Smooth muscle cell (in vitro differentiated cells): ENCODE measurements at regions not wholly inside any gene's neighbourhood (a gene's known extent, or its start where the extent isn't known, plus 50 kb on each side); places are given as distances from the start of the nearest gene placed in this dataset.

Experiments
- DNase-seq: peaks from one replicate; lab custom pipeline; 2025; ENCODE audit not compliant: unreplicated experiment; lab: John Stamatoyannopoulos, UW
- H2AFZ ChIP-seq: fragments of 200-600 bp; sonication (generic); 2 replicates; pipeline ENCODE4 v1.6.0; 2016; ENCODE audit warnings: antibody characterized with exemption, low read depth, mild to moderate bottlenecking
- H3F3A ChIP-seq: fragments of 200-600 bp; sonication (generic); 2 replicates; pipeline ENCODE4 v1.6.0; 2017; ENCODE audit warnings: antibody characterized with exemption, low read depth
- H3K27ac ChIP-seq: fragments of 200-600 bp; sonication (generic); 2 replicates; pipeline ENCODE4 v1.5.1; 2016; ENCODE audit warnings: low read depth, mild to moderate bottlenecking
- H3K27me3 ChIP-seq: fragments of 200-600 bp; sonication (generic); 2 replicates; pipeline ENCODE4 v1.6.1; 2016; ENCODE audit warnings: low read depth, mild to moderate bottlenecking
- H3K36me3 ChIP-seq: fragments of 200-600 bp; sonication (generic); 2 replicates; pipeline ENCODE4 v1.5.1; 2016; ENCODE audit warnings: low read depth
- H3K4me1 ChIP-seq: fragments of 200-600 bp; sonication (generic); 2 replicates; pipeline ENCODE4 v1.5.1; 2016; ENCODE audit warnings: low read depth
- H3K4me2 ChIP-seq: fragments of 200-600 bp; sonication (generic); 2 replicates; pipeline ENCODE4 v1.6.0; 2016; ENCODE audit warnings: mild to moderate bottlenecking
- H3K4me3 ChIP-seq: fragments of 200-600 bp; sonication (generic); 2 replicates; pipeline ENCODE4 v1.5.1; 2016; ENCODE audit warnings: mild to moderate bottlenecking
- H3K79me2 ChIP-seq: fragments of 200-600 bp; sonication (generic); 2 replicates; pipeline ENCODE4 v1.6.0; 2016; ENCODE audit warnings: low read depth, mild to moderate bottlenecking
- H3K9ac ChIP-seq: fragments of 200-600 bp; sonication (generic); 2 replicates; pipeline ENCODE4 v1.6.0; 2016; ENCODE audit warnings: low read depth
- H3K9me3 ChIP-seq: fragments of 200-600 bp; sonication (generic); replicated peaks from 2 replicates; pipeline ENCODE4 v1.5.1; 2016; ENCODE audit warnings: low read depth
- H4K20me1 ChIP-seq: fragments of 200-600 bp; sonication (generic); 2 replicates; pipeline ENCODE4 v1.6.0; 2016; ENCODE audit warnings: low read depth
- WGBS: methylation state at CpG from one replicate; pipeline ENCODE4 v1.1.7; 2016; ENCODE audit warnings: low lambda C conversion rate; 5-methylcytosine and 5-hydroxymethylcytosine counted together
- TF ChIP-seq, protein P1 (sequence below): fragments of 200-600 bp; sonication (generic); IDR thresholded peaks from 2 replicates; pipeline ENCODE4 v1.5.1; 2017; ENCODE audit warnings: borderline replicate concordance, mild to moderate bottlenecking, antibody characterized with exemption; ENCODE audit not compliant: insufficient read depth, poor library complexity, severe bottlenecking

DNA sequence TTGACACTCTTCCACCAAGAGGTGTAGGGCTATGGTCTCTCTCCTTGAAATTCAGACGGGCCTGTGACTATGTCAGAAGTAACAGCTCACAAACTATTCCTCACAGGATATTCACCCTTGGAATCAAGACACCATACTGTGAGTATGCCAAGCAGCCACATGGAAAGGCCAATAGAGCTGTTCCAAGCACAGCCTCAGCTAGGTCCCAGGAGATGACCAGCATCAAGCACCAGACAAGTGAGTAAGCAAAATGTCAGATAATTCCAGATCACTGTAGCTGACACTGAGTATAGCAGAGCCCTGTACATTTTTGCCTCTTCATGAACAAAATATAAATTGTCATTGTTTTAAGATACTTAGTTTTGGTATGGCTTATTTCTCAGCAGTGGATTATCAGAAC lies 88.1 kb upstream of the KCND2 start:
- Histone ChIP-seq H3K4me1 (no peaks in the 10 kb centered on the region), H4K20me1 (no peaks in the 10 kb centered on the region), H3K4me3 (no peak overlapping the region), H3K4me2 (no peak overlapping the region), H3K27ac (no peak overlapping the region), H3K79me2 (no peaks in the 10 kb centered on the region), H2AFZ (no peak overlapping the region), H3K9me3 (no peaks in the 10 kb centered on the region), H3F3A (no peaks in the 10 kb centered on the region), H3K27me3 (no peaks in the 10 kb centered on the region), H3K9ac (no peak overlapping the region), H3K36me3 (no peaks in the 10 kb centered on the region)
- TF ChIP-seq, protein P1, sequence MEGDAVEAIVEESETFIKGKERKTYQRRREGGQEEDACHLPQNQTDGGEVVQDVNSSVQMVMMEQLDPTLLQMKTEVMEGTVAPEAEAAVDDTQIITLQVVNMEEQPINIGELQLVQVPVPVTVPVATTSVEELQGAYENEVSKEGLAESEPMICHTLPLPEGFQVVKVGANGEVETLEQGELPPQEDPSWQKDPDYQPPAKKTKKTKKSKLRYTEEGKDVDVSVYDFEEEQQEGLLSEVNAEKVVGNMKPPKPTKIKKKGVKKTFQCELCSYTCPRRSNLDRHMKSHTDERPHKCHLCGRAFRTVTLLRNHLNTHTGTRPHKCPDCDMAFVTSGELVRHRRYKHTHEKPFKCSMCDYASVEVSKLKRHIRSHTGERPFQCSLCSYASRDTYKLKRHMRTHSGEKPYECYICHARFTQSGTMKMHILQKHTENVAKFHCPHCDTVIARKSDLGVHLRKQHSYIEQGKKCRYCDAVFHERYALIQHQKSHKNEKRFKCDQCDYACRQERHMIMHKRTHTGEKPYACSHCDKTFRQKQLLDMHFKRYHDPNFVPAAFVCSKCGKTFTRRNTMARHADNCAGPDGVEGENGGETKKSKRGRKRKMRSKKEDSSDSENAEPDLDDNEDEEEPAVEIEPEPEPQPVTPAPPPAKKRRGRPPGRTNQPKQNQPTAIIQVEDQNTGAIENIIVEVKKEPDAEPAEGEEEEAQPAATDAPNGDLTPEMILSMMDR: no peak
- WGBS: 33% methylated on average over 1 of the region's 1 CpG
- DNase-seq: no peak

DNA sequence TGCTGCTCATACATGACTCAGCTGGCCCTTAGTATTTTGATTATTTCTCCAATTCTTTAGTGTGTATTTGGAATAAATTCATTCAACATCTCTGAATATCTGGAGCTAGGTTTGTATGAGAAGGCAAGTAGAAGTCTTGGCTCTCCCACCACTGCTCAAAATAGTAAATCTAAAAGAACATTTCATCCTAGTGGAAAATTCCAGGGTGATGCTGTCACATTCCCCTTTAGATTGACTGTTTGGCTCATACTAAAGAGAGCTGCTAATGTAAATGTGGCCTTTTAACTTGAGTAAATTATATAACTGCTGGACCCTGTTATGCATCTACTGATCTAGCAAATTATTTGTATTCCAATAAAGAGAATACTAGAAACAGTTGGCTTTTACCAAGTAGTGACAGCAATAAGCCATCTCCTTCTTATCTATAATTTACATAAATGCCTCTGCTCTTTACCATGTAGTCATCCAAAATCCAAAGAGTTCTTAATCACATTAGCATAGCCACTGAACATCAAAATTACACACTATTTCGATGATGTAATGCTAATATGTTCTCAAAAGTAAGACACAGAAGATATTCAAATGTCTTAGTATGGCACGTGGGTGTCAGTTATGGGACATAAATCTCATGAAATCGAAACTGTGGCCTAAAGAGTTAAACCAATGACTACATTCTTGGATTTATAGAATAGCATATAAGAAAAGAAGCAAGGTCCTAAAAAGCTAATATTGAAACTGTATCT lies 86.9 kb upstream of the KCND2 start:
- no peak overlapping the region for H2AFZ ChIP-seq
- DNase-seq: no peak

DNA sequence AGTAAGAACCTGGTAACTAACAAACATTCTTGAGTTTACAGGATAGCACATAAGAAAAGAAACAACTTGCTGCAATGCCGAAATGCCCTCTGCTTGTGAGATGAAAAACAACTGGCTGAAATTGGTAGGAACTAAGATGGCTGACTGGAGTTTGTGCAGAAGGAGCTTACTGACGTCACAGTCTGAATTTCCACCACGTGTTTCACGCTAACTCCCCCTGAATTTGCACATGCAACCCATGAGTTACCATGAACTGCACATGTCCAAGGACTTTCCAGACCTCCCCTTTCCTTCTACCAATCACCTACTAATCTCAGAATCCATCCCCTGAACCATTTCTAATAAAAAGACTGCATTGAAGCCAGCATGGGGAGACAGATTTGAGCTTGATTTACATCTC lies 86.3 kb upstream of the KCND2 start:
- Histone ChIP-seq H2AFZ (no peak overlapping the region), H3K27ac (no peak overlapping the region), H3K9me3 (no peaks in the 10 kb centered on the region), H3K9ac (no peak overlapping the region), H3K36me3 (no peaks in the 10 kb centered on the region), H3K4me3 (no peak overlapping the region), H3K4me1 (peaks cover 10% of the 10 kb centered on the region), H3K79me2 (no peaks in the 10 kb centered on the region), H3K27me3 (no peaks in the 10 kb centered on the region), H3F3A (no peaks in the 10 kb centered on the region), H4K20me1 (no peaks in the 10 kb centered on the region), H3K4me2 (no peak overlapping the region)
- no peak for DNase-seq
- WGBS: 86% methylated on average over 4 of the region's 4 CpGs
- TF ChIP-seq, protein P1: no peak

More for the DNA sequence above, 86.9 kb upstream of the KCND2 start:
- H4K20me1 ChIP-seq: no peaks in the 10 kb centered on the region
- 91% methylated on average over 3 of the region's 3 CpGs for WGBS
- H3K36me3 ChIP-seq: no peaks in the 10 kb centered on the region
- no peaks in the 10 kb centered on the region for H3F3A ChIP-seq
- H3K9ac ChIP-seq: no peak overlapping the region
- H3K9me3 ChIP-seq: no peaks in the 10 kb centered on the region
- no peak overlapping the region for H3K4me3 ChIP-seq
- H3K27me3 ChIP-seq: no peaks in the 10 kb centered on the region
- no peak overlapping the region for H3K4me2 ChIP-seq
- H3K27ac ChIP-seq: no peak overlapping the region
- H3K4me1 ChIP-seq: peaks cover 10% of the 10 kb centered on the region
- no peaks in the 10 kb centered on the region for H3K79me2 ChIP-seq
- TF ChIP-seq, protein P1: no peak

DNA sequence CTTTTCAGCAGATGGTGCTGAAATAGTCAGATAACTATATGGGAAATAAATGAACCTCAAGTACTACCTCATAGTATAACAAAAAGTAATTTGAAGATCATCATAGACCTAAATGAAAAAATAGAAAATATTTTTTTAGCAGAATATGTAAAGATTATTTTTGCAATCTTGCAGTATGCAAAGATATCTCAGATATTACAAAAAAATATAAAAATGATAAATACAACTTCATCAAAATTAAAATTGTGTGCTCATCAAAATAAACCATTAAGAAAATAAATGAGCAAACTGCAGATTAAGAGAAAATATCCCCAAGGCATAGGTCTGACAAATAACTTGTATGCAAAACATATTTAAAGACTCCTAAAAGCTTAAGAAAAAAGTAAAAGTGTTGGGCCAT lies 83.4 kb upstream of the KCND2 start:
- no peak overlapping the region for H3K27ac ChIP-seq
- no peak overlapping the region for H3K4me3 ChIP-seq
- H3K79me2 ChIP-seq: no peaks in the 10 kb centered on the region
- H3K4me1 ChIP-seq: peaks cover 10% of the 10 kb centered on the region
- no peaks in the 10 kb centered on the region for H3K9me3 ChIP-seq
- H3K9ac ChIP-seq: no peak overlapping the region
- no peaks in the 10 kb centered on the region for H3K36me3 ChIP-seq
- DNase-seq: no peak
- no peak overlapping the region for H3K4me2 ChIP-seq
- TF ChIP-seq, protein P1: no peak
- H3F3A ChIP-seq: no peaks in the 10 kb centered on the region
- H3K27me3 ChIP-seq: no peaks in the 10 kb centered on the region
- no peak overlapping the region for H2AFZ ChIP-seq
- H4K20me1 ChIP-seq: no peaks in the 10 kb centered on the region
